DMS 273 (cell line): ENCODE measurements at regions not wholly inside any gene's neighbourhood (a gene's known extent, or its start where the extent isn't known, plus 50 kb on each side); places are given as distances from the start of the nearest gene placed in this dataset.
A peak's percentile ranks its signal among the peaks of the same experiment; 100 is the strongest.

Source experiments
- DNase-seq: peaks from one replicate; lab custom pipeline; 2025; ENCODE audit not compliant: unreplicated experiment; lab: John Stamatoyannopoulos, UW

GRCh38 chr2:16283071-16283850 lies 342.9 kb downstream of the MYCN start:
- no peak for DNase-seq

- DNase-seq = no peak
These were observed 342.2 kb downstream of the MYCN start for GRCh38 chr2:16282511-16282910.

- DNase-seq = peak; percentile 68
These were observed 341.3 kb downstream of the MYCN start for GRCh38 chr2:16281451-16282335.

GRCh38 chr2:16280081-16280480 lies 339.7 kb downstream of the MYCN start:
- no peak for DNase-seq

- DNase-seq = no peak
These were observed 339.3 kb downstream of the MYCN start for GRCh38 chr2:16279641-16280040.

GRCh38 chr2:16279201-16279570 lies 338.8 kb downstream of the MYCN start:
- DNase-seq = no peak

GRCh38 chr2:16278421-16279200 lies 338.3 kb downstream of the MYCN start:
- DNase-seq = no peak

GRCh38 chr2:16277117-16277516 lies 336.8 kb downstream of the MYCN start:
- no peak for DNase-seq

- DNase-seq = no peak
These were observed 335.3 kb downstream of the MYCN start for GRCh38 chr2:16275661-16276060.

GRCh38 chr2:16275131-16275530 lies 334.8 kb downstream of the MYCN start:
- DNase-seq = no peak

GRCh38 chr2:16273111-16273510 lies 332.8 kb downstream of the MYCN start:
- no peak for DNase-seq

- DNase-seq = no peak
These were observed 331.9 kb downstream of the MYCN start for GRCh38 chr2:16272038-16272788.

GRCh38 chr2:16271231-16271896 lies 331.0 kb downstream of the MYCN start:
- DNase-seq = no peak

GRCh38 chr2:16270441-16270840 lies 330.1 kb downstream of the MYCN start:
- DNase-seq = no peak

GRCh38 chr2:16268301-16269000 lies 328.1 kb downstream of the MYCN start:
- no peak for DNase-seq

GRCh38 chr2:16266571-16266970 lies 326.2 kb downstream of the MYCN start:
- no peak for DNase-seq

GRCh38 chr2:16264931-16265540 lies 324.7 kb downstream of the MYCN start:
- DNase-seq = no peak

GRCh38 chr2:16264491-16264890 lies 324.1 kb downstream of the MYCN start:
- DNase-seq = no peak

GRCh38 chr2:16263241-16263890 lies 323.0 kb downstream of the MYCN start:
- DNase-seq = no peak
